HG03064 (cell line): ENCODE measurements at regions not wholly inside any gene's neighbourhood (a gene's known extent, or its start where the extent isn't known, plus 50 kb on each side); places are given as distances from the start of the nearest gene placed in this dataset.
A peak's percentile ranks its signal among the peaks of the same experiment; 100 is the strongest.

Source experiments
- ATAC-seq: cut with Tn5 transposase; IDR thresholded peaks from one replicate; pipeline ENCODE4 v1.9.1; 2021; ENCODE audit warnings: low read depth; ENCODE audit not compliant: unreplicated experiment

DNA sequence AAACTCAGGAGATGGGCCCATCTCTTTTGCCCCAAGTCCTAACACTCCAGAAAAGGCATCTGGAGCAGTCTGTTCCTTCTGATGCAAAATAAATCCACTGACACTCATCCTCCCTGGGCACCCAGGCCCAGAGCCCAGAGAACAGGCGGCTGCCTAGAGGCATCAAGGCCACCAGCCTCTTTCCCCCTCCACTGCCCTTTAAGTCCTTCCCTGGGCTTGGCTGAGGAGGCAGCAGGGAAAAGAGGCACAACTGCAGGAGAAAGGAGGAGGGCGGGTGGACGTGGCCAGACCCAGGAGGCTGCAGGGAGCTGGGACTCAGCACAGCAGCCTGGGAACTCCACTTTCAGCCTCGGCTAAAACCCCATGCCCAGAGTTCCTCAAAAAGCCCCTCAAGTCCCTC lies 99.7 kb upstream of the ID2 start:
- ATAC-seq: no peak

GRCh38 chr2:8582651-8583399 lies 99.0 kb upstream of the ID2 start:
- no peak for ATAC-seq

DNA sequence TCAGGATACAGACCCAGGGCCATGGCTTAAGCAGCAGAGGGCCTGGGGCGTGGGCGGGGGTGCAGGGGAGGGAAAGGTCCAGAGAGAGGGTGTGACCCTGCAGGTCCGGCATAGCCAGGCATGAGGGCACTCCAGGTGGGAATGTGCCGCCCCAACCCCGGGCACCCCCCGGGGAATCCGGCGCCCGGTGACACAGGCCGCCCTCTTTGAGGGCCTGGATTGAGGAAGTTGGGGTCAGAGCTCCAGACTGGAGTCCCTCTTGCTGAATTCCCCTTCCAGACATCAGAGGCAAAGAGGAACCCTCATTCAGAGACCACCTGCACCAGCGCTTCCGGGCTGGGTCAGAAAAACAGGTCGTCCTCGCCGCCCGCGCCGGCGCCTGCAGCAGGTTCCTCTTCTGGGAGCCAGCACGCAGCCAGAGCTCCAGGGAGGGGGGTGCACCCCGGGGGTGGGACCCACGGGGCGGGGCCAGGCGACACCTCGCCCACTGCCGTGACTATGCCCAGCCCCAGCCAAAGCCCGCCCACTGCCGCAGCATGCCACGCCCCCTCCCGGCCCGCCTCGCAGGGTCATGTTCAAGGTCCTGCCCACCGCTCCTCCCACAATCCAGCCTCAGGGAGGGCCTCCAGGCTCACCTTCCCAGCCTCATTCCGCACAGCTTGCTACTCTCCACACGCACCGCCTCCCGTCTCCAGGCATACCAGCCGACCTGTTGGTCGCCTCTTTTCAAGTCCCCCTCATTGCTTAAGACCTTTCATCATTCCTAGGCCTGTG lies 98.3 kb upstream of the ID2 start:
- ATAC-seq: peak; percentile 68

GRCh38 chr2:8584174-8585066 lies 97.4 kb upstream of the ID2 start:
- no peak for ATAC-seq

DNA sequence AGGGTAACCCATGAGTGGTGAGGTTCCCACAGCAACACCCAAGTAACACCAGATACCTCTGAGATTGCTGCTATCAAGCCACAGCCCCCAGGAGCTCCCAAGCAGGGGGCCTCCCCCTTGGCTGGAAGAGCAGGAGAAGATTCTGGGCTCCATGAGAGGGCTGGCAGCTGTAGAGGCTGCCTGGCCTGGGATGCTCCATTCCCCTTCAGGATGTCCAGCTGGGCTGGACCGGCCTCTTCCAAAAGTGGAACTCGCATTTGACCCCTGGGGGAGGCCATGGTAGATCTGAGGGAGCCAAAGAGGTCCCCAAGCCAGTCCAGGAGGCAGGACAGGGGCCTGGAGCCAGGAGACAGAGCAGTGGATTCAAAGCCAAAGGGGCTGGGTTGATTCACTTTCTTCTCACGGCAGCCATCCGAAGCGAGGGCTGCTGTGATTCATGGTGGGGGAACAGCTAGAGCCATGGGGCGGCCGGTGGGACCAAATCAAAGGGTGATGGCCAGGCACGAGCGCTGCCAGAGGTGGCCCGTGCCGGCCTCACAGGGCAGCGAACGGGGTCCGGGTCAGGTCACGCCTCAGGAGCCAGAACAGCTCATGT lies 95.3 kb upstream of the ID2 start:
- ATAC-seq: no peak

- ATAC-seq: no peak
Measured at GRCh38 chr2:8587251-8587791, 94.5 kb upstream of the ID2 start.

DNA sequence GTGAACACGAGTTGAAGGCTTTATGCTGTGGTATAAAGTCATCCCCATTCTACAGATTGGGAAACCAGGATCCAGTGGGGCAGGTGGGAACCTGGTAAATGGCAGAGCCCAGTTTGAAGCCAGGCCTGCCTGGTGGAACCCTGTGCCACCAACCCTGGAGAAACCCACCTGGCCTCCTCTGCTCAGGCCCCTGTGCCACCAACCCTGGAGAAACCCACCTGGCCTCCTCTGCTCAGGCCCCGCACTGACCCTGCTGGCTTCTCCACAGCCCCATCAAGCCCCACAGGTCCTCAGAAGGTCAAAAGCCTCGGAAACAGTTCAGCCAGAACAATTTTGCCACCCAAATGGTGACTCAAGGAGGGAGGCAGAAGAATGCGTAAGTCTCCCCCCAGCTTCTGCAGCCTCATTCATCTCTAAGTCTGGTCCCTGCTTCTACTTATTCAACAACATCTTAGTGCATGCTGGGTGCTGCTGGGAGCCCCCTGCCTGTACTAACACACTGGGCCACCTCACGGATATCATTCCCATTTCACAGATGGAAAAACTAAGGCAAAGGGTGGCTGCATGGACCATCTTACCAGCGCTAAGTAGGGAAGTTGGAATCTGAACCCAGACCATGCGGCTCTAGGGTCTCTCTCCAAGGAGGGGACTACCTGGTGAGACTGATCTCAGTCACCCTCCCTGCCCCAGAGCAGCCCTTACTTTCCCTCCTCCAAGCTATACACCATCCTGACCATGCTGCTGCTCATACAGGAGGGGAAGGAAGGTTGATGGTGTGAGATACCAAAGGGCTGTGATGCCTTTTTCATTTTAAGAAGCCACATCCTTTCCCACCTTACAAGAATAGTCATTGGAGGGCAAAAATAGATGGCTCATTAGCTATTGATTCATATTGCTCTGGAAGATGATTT lies 93.7 kb upstream of the ID2 start:
- ATAC-seq: no peak

- no peak for ATAC-seq
Measured at GRCh38 chr2:8588831-8589191, 93.0 kb upstream of the ID2 start.

- ATAC-seq: no peak
Measured at GRCh38 chr2:8589721-8590120, 92.1 kb upstream of the ID2 start.

DNA sequence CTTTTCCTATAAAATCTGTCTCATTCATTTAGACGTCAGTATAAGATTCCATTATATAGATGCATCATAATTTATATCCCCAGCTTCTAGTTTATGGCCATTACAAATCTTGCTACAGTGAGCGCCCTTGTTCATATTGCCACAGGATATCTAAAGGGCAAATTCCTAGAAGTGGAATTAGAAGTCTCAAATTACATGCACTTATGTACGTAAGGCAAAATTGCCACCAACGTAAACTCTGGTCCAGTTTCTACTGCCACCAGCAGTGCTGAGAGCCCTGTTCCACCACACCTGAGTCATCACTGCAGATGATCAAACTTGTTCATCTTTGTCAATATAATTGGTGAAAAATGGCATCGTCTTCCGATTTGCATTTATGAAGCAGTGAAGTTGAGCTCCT lies 90.9 kb upstream of the ID2 start:
- no peak for ATAC-seq

DNA sequence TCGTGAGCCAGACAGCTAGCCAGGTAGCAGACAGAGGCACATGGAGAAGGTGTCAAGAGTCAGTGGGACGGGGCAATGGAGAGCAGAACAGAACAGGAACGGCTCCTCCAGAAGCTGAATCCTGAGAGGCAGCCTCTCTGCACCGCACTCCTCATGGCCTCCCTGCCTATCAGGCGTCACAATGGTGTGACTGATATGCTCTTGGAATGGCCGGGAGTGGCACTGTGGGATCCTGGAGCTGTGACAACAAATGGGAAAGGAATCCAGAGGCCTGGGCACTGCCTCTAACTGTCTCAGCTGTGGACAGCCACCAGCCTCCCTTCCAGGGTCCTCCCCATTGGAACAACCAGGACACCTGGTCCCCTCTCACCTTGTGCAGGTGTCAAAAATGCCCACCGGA lies 89.1 kb upstream of the ID2 start:
- no peak for ATAC-seq

DNA sequence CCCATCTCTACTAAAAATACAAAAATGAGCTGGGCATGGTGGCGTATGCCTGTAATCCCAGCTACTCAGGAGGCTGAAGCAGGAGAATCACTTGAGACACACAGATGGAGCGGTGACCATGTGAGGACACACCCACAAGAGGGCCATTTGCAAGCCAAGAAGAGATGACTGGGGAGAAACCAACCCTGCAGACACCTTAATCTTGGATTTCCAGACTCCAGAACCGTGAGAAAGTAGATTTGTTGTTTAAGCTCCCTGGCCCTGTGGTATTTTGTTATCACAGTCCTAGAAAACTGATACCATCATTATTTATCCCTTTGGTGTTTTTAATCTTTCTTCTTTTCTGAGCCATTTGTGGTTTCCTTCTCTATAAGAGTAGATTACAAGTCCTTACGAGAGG lies 88.6 kb upstream of the ID2 start:
- ATAC-seq: no peak

- no peak for ATAC-seq
Measured at GRCh38 chr2:8594731-8595427, 87.0 kb upstream of the ID2 start.

DNA sequence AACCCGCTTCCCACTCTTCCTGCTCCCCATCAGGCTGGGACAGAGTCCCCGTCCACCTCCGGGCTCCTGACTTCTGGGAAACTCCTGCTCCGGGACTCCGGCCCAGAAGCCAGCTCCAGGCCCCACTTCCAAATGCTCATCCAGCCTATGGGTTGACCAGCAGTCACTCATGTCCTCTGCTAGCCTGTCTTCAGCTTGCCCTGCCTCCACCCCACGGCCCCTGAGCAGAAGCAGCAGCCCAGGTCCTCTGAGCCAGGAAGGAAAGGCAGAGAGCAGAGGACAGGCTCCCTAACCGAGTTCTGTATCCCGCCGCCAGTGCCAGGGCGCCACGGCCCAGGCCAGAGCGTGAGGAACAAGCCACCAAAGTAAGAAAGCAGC lies 86.4 kb upstream of the ID2 start:
- no peak for ATAC-seq

DNA sequence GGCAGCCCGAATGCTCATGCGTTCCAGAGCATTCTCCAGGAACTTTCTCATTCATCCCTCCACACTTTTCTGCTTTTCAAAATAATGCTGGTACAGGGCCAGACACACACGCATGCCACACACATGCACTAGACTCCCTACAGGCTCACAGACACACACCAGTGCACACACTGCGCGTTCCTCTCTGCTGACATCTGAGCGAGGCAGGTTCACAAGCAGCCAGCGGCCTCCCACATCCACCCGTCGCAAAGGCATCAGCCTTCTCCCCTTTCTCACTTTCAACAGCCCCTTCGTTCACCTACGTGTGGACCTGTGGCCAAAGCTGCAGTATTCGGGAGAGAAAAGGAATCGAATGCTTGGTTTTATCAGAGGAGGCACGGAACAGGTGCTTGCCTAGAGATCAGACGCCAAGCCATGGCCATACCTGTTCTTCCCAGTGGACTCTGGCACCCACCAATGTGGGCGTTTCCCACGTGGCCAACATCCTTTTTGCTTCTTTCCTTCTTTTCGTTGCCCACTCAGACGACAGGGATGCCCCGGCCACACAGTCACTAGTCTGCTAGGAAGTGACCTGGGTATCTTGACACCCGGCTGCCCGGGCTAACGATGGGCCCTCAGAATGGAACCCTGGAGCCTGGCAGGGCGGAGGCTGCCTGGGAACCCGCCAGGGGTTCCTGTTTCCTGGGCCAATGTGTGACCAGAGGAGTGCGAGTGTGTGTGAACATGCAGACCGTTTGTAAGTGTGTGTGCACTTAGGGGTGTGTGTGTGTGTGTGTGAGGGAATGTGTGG lies 85.8 kb upstream of the ID2 start:
- ATAC-seq: no peak

DNA sequence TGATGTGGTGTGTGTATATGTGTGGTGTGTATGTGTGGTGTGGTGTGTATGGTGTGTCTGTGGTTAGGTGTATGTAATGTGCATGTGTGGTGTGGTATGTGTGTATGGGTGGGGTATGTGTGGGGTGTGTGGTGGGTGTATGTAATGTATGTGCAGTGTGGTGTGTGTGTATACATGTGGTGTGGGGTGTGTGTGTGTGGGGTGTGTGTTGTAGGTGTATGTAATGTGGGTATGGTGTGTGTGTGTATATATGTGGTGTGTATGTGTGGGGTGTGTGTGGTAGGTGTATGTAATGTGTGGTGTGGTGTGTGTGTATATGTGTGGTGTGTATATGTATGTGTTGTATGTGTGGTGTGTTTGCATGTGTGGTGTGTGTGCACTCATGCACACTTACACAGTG lies 84.8 kb upstream of the ID2 start:
- ATAC-seq: no peak

- no peak for ATAC-seq
Measured at GRCh38 chr2:8597559-8598225, 84.2 kb upstream of the ID2 start.
